ENCODE measurements at regions not wholly inside any gene's neighbourhood (a gene's known extent, or its start where the extent isn't known, plus 50 kb on each side); places are given as distances from the start of the nearest gene placed in this dataset.

GRCh38 chr20:59381689-59382088, 81.3 kb downstream of the EDN3 start:
- Mint-ChIP-seq H3K27ac (ENCODE audit: unreplicated experiment) (no peak overlapping the region), H3K4me3 (ENCODE audit: unreplicated experiment) (no peak overlapping the region), H3K27me3 (ENCODE audit: unreplicated experiment) (peaks cover 5% of the 10 kb centered on the region), H3K9me3 (ENCODE audit: unreplicated experiment) (no peaks in the 10 kb centered on the region), H3K36me3 (ENCODE audit: low read depth, unreplicated experiment) (no peaks in the 10 kb centered on the region), H3K4me1 (ENCODE audit: unreplicated experiment) (peaks cover 3% of the 10 kb centered on the region)
- TF ChIP-seq CTCF (IDR thresholded peaks at IDR 0.05; ENCODE audit: unreplicated experiment) = no peak
- no peak for DNase-seq (ENCODE audit: low spot score)

GRCh38 chr20:59382157-59382725, 81.8 kb downstream of the EDN3 start:
- Mint-ChIP-seq H3K36me3 (ENCODE audit: low read depth, unreplicated experiment) (no peaks in the 10 kb centered on the region), H3K27me3 (ENCODE audit: unreplicated experiment) (peaks cover 5% of the 10 kb centered on the region), H3K9me3 (ENCODE audit: unreplicated experiment) (no peaks in the 10 kb centered on the region), H3K4me3 (ENCODE audit: unreplicated experiment) (no peak overlapping the region), H3K27ac (ENCODE audit: unreplicated experiment) (no peak overlapping the region), H3K4me1 (ENCODE audit: unreplicated experiment) (peaks cover 2% of the 10 kb centered on the region)
- DNase-seq (ENCODE audit: low spot score) = no peak
- TF ChIP-seq CTCF (IDR thresholded peaks at IDR 0.05; ENCODE audit: unreplicated experiment) = no peak

- Mint-ChIP-seq H3K9me3 (ENCODE audit: unreplicated experiment) (no peaks in the 10 kb centered on the region), H3K4me3 (ENCODE audit: unreplicated experiment) (no peak overlapping the region), H3K27me3 (ENCODE audit: unreplicated experiment) (peaks cover 5% of the 10 kb centered on the region), H3K36me3 (ENCODE audit: low read depth, unreplicated experiment) (no peaks in the 10 kb centered on the region), H3K4me1 (ENCODE audit: unreplicated experiment) (peaks cover 3% of the 10 kb centered on the region), H3K27ac (ENCODE audit: unreplicated experiment) (no peak overlapping the region)
- DNase-seq (ENCODE audit: low spot score) = no peak
- TF ChIP-seq CTCF (IDR thresholded peaks at IDR 0.05; ENCODE audit: unreplicated experiment) = no peak
Measured at GRCh38 chr20:59382907-59383306, 82.5 kb downstream of the EDN3 start.

GRCh38 chr20:59385038-59385437, 84.6 kb downstream of the EDN3 start:
- H3K36me3 Mint-ChIP-seq (ENCODE audit: low read depth, unreplicated experiment) = no peaks in the 10 kb centered on the region
- no peak overlapping the region for H3K27ac Mint-ChIP-seq (ENCODE audit: unreplicated experiment)
- peaks cover 6% of the 10 kb centered on the region for H3K27me3 Mint-ChIP-seq (ENCODE audit: unreplicated experiment)
- no peak overlapping the region for H3K4me3 Mint-ChIP-seq (ENCODE audit: unreplicated experiment)
- TF ChIP-seq CTCF (IDR thresholded peaks at IDR 0.05; ENCODE audit: unreplicated experiment) = no peak
- H3K9me3 Mint-ChIP-seq (ENCODE audit: unreplicated experiment) = no peaks in the 10 kb centered on the region
- H3K4me1 Mint-ChIP-seq (ENCODE audit: unreplicated experiment) = peaks cover 3% of the 10 kb centered on the region
- no peak for DNase-seq (ENCODE audit: low spot score)

GRCh38 chr20:59385480-59385879, 85.1 kb downstream of the EDN3 start:
- Mint-ChIP-seq H3K4me3 (ENCODE audit: unreplicated experiment) (no peak overlapping the region), H3K9me3 (ENCODE audit: unreplicated experiment) (no peaks in the 10 kb centered on the region), H3K4me1 (ENCODE audit: unreplicated experiment) (peaks cover 3% of the 10 kb centered on the region), H3K27me3 (ENCODE audit: unreplicated experiment) (peaks cover 7% of the 10 kb centered on the region), H3K27ac (ENCODE audit: unreplicated experiment) (no peak overlapping the region), H3K36me3 (ENCODE audit: low read depth, unreplicated experiment) (no peaks in the 10 kb centered on the region)
- no peak for DNase-seq (ENCODE audit: low spot score)
- no peak for TF ChIP-seq CTCF (IDR thresholded peaks at IDR 0.05; ENCODE audit: unreplicated experiment)
